A673 (cell line): ENCODE measurements at regions not wholly inside any gene's neighbourhood (a gene's known extent, or its start where the extent isn't known, plus 50 kb on each side); places are given as distances from the start of the nearest gene placed in this dataset.

Experiments
- BruUV-seq: library from RNA; stranded (reverse); fragments of 400-500 nt; replicated peaks from 2 replicates; lab custom pipeline; 2021; lab: Mats Ljungman, UMichigan
- CTCF ChIA-PET: fragments of 300-600 bp; sonication (Branson Sonifier 250); formaldehyde crosslinking; loops from one replicate; lab custom pipeline; 2022; ENCODE audit warnings: antibody characterized with exemption; lab: Charles Lee
- POLR2A ChIA-PET: fragments of 300-600 bp; sonication (Branson Sonifier 250); formaldehyde crosslinking; loops from one replicate; lab custom pipeline; 2022; ENCODE audit warnings: antibody characterized with exemption; ENCODE audit not compliant: low non-redundant PET; lab: Charles Lee
- DNase-seq: peaks from one replicate; pipeline ENCODE4 v3.0.0-alpha.2; 2015; ENCODE audit warnings: low spot score
- H3K27ac ChIP-seq: fragments of 200-600 bp; sonication (generic); 2 replicates; pipeline ENCODE4 v1.5.1; 2016; ENCODE audit warnings: mixed run types, low read depth, mild to moderate bottlenecking, mixed read lengths, antibody characterized with exemption, low read length; ENCODE audit not compliant: poor library complexity, severe bottlenecking
- H3K27me3 ChIP-seq: fragments of 200-600 bp; sonication (generic); replicated peaks from 2 replicates; pipeline ENCODE4 v1.6.1; 2017; ENCODE audit warnings: mixed run types, low read depth, mild to moderate bottlenecking, mixed read lengths, antibody characterized with exemption, low read length; ENCODE audit not compliant: insufficient read depth, poor library complexity
- H3K36me3 ChIP-seq: fragments of 200-600 bp; sonication (generic); 2 replicates; pipeline ENCODE4 v1.6.1; 2016; ENCODE audit warnings: mixed run types, mild to moderate bottlenecking, mixed read lengths, antibody characterized with exemption, low read length; ENCODE audit not compliant: insufficient read depth, poor library complexity, severe bottlenecking
- H3K4me1 ChIP-seq: fragments of 200-600 bp; sonication (generic); 2 replicates; pipeline ENCODE4 v1.6.1; 2017; ENCODE audit warnings: mixed run types, mild to moderate bottlenecking, mixed read lengths, antibody characterized with exemption, low read length; ENCODE audit not compliant: insufficient read depth, poor library complexity, severe bottlenecking
- H3K4me3 ChIP-seq: fragments of 200-600 bp; sonication (generic); 2 replicates; pipeline ENCODE4 v1.5.1; 2016; ENCODE audit warnings: low read depth, mixed run types, mild to moderate bottlenecking, mixed read lengths, low read length; ENCODE audit not compliant: poor library complexity, severe bottlenecking
- H3K9me3 ChIP-seq: fragments of 200-600 bp; sonication (generic); 2 replicates; pipeline ENCODE4 v1.6.1; 2016; ENCODE audit warnings: mixed run types, low read depth, mild to moderate bottlenecking, mixed read lengths, antibody characterized with exemption, low read length; ENCODE audit not compliant: poor library complexity, severe bottlenecking
- CTCF ChIP-seq: fragments of 300-800, 200-600 bp; sonication (generic); conservative IDR thresholded peaks from 2 replicates; pipeline ENCODE4 v1.5.1; 2017; ENCODE audit warnings: low read depth, mild to moderate bottlenecking, antibody characterized with exemption, low read length, moderate library complexity, mixed read lengths
- EZH2 ChIP-seq: fragments of 200-600 bp; sonication (generic); IDR thresholded peaks from 2 replicates; pipeline ENCODE4 v1.6.1; 2017; ENCODE audit warnings: borderline replicate concordance, low read depth, mild to moderate bottlenecking, mixed read lengths, antibody characterized with exemption, low read length; ENCODE audit not compliant: poor library complexity, severe bottlenecking
- intact Hi-C: fragments of 100-400 bp; cut with micrococcal nuclease; formaldehyde crosslinking; loops from one replicate; pipeline ENCODE4 v1.10.0; 2022; ENCODE audit not compliant: unreplicated experiment

GRCh38 chr4:119721878-119722277 is 93.3 kb upstream of the PDE5A start:
- Histone ChIP-seq H3K27me3 (no peaks in the 10 kb centered on the region), H3K4me3 (no peak overlapping the region), H3K4me1 (no peaks in the 10 kb centered on the region), H3K9me3 (no peaks in the 10 kb centered on the region), H3K36me3 (no peaks in the 10 kb centered on the region), H3K27ac (no peak overlapping the region)
- no peak for DNase-seq
- ChIA-PET CTCF (no interaction called here), POLR2A (no interaction called here)
- BruUV-seq = no TSS peak
- intact Hi-C loops = no loop called here
- TF ChIP-seq CTCF (no peak), EZH2 (no peak)

GRCh38 chr4:119715490-119716445 is 87.2 kb upstream of the PDE5A start:
- DNase-seq = no peak
- no peaks in the 10 kb centered on the region for H3K9me3 ChIP-seq
- BruUV-seq = no TSS peak
- H3K27me3 ChIP-seq = no peaks in the 10 kb centered on the region
- no peak overlapping the region for H3K27ac ChIP-seq
- no peaks in the 10 kb centered on the region for H3K4me1 ChIP-seq
- H3K4me3 ChIP-seq = no peak overlapping the region
- H3K36me3 ChIP-seq = no peaks in the 10 kb centered on the region
- POLR2A ChIA-PET = no interaction called here
- CTCF ChIA-PET = no interaction called here
- TF ChIP-seq CTCF (no peak), EZH2 (no peak)
- intact Hi-C loops = no loop called here

GRCh38 chr4:119709418-119709817 is 80.8 kb upstream of the PDE5A start:
- no TSS peak for BruUV-seq
- intact Hi-C loops = no loop called here
- Histone ChIP-seq H3K27me3 (no peaks in the 10 kb centered on the region), H3K27ac (no peak overlapping the region), H3K4me3 (no peak overlapping the region), H3K4me1 (no peaks in the 10 kb centered on the region), H3K36me3 (no peaks in the 10 kb centered on the region), H3K9me3 (no peaks in the 10 kb centered on the region)
- no peak for DNase-seq
- POLR2A ChIA-PET = no interaction called here
- TF ChIP-seq CTCF (no peak), EZH2 (no peak)
- CTCF ChIA-PET = no interaction called here
